ENCODE measurements at regions not wholly inside any gene's neighbourhood (a gene's known extent, or its start where the extent isn't known, plus 50 kb on each side); places are given as distances from the start of the nearest gene placed in this dataset.

- Histone ChIP-seq H3K27me3 (replicated peaks; ENCODE audit: control insufficient read depth, insufficient read depth, low read length) (no peaks in the 10 kb centered on the region), H3K36me3 (ENCODE audit: control insufficient read depth, insufficient read depth, low read length) (no peaks in the 10 kb centered on the region), H3K9me3 (no peaks in the 10 kb centered on the region), H3K4me1 (no peaks in the 10 kb centered on the region), H3K4me3 (ENCODE audit: low read depth, low read length) (no peak overlapping the region)
- ChIA-PET CTCF (no interaction called here), POLR2A (no interaction called here)
- no peak overlapping the region for H3K27ac Mint-ChIP-seq (ENCODE audit: unreplicated experiment)
- no peaks in the 10 kb centered on the region for H3K27me3 Mint-ChIP-seq (ENCODE audit: insufficient read depth, unreplicated experiment)
- no peak for TF ChIP-seq CTCF (IDR thresholded peaks at IDR 0.05; ENCODE audit: insufficient read depth in 1 of 2, low read depth in 1 of 2, low read length in 1 of 2, severe bottlenecking in 1 of 2, unreplicated experiment in 1 of 2)
- no peaks in the 10 kb centered on the region for H3K36me3 Mint-ChIP-seq (ENCODE audit: insufficient read depth, unreplicated experiment)
- no peak overlapping the region for H3K4me3 Mint-ChIP-seq (ENCODE audit: unreplicated experiment)
- no peaks in the 10 kb centered on the region for H3K4me1 Mint-ChIP-seq (ENCODE audit: low read depth, unreplicated experiment)
- no peak for DNase-seq
- no peaks in the 10 kb centered on the region for H3K9me3 Mint-ChIP-seq (ENCODE audit: unreplicated experiment)
- intact Hi-C loops (cut with micrococcal nuclease; ENCODE audit: unreplicated experiment): no loop called here
- no TSS peak for BruUV-seq (replicated peaks)
Measured at GRCh38 chr4:45482346-45482745, 641.5 kb downstream of the GABRG1 start.

- CTCF ChIA-PET: no interaction called here
- BruUV-seq (replicated peaks): no TSS peak
Measured at GRCh38 chr4:45477311-45477733, 646.5 kb downstream of the GABRG1 start.

GRCh38 chr4:45475548-45475947 is 648.3 kb downstream of the GABRG1 start:
- CTCF ChIA-PET: no interaction called here
- no peaks in the 10 kb centered on the region for H3K27me3 Mint-ChIP-seq (ENCODE audit: insufficient read depth, unreplicated experiment)
- intact Hi-C loops (cut with micrococcal nuclease; ENCODE audit: unreplicated experiment): no loop called here

More at GRCh38 chr4:45477311-45477733, 646.5 kb downstream of the GABRG1 start:
- Mint-ChIP-seq H3K27ac (ENCODE audit: unreplicated experiment) (no peak overlapping the region), H3K9me3 (ENCODE audit: unreplicated experiment) (peaks cover 16% of the 10 kb centered on the region), H3K36me3 (ENCODE audit: insufficient read depth, unreplicated experiment) (no peaks in the 10 kb centered on the region), H3K27me3 (ENCODE audit: insufficient read depth, unreplicated experiment) (no peaks in the 10 kb centered on the region), H3K4me1 (ENCODE audit: low read depth, unreplicated experiment) (no peaks in the 10 kb centered on the region), H3K4me3 (ENCODE audit: unreplicated experiment) (no peak overlapping the region)
- POLR2A ChIA-PET: no interaction called here
- no peak for TF ChIP-seq CTCF (IDR thresholded peaks at IDR 0.05; ENCODE audit: insufficient read depth in 1 of 2, low read depth in 1 of 2, low read length in 1 of 2, severe bottlenecking in 1 of 2, unreplicated experiment in 1 of 2)
- Histone ChIP-seq H3K27me3 (replicated peaks; ENCODE audit: control insufficient read depth, insufficient read depth, low read length) (no peaks in the 10 kb centered on the region), H3K4me1 (no peaks in the 10 kb centered on the region), H3K4me3 (ENCODE audit: low read depth, low read length) (no peak overlapping the region), H3K36me3 (ENCODE audit: control insufficient read depth, insufficient read depth, low read length) (no peaks in the 10 kb centered on the region), H3K9me3 (peaks cover 5% of the 10 kb centered on the region; the same call in 1 of the 2 replicates)
- intact Hi-C loops (cut with micrococcal nuclease; ENCODE audit: unreplicated experiment): no loop called here
- no peak for DNase-seq

More at GRCh38 chr4:45475548-45475947, 648.3 kb downstream of the GABRG1 start:
- no peaks in the 10 kb centered on the region for H3K36me3 Mint-ChIP-seq (ENCODE audit: insufficient read depth, unreplicated experiment)
- POLR2A ChIA-PET: no interaction called here
- H3K4me1 Mint-ChIP-seq (ENCODE audit: low read depth, unreplicated experiment): no peaks in the 10 kb centered on the region
- TF ChIP-seq CTCF (IDR thresholded peaks at IDR 0.05; ENCODE audit: insufficient read depth in 1 of 2, low read depth in 1 of 2, low read length in 1 of 2, severe bottlenecking in 1 of 2, unreplicated experiment in 1 of 2): no peak
- BruUV-seq (replicated peaks): no TSS peak
- Histone ChIP-seq H3K9me3 (peaks cover 5% of the 10 kb centered on the region; the same call in 1 of the 2 replicates), H3K4me3 (ENCODE audit: low read depth, low read length) (no peak overlapping the region), H3K36me3 (ENCODE audit: control insufficient read depth, insufficient read depth, low read length) (no peaks in the 10 kb centered on the region), H3K4me1 (no peaks in the 10 kb centered on the region), H3K27me3 (replicated peaks; ENCODE audit: control insufficient read depth, insufficient read depth, low read length) (no peaks in the 10 kb centered on the region)
- no peak for DNase-seq
- no peak overlapping the region for H3K27ac Mint-ChIP-seq (ENCODE audit: unreplicated experiment)
- no peak overlapping the region for H3K4me3 Mint-ChIP-seq (ENCODE audit: unreplicated experiment)
- H3K9me3 Mint-ChIP-seq (ENCODE audit: unreplicated experiment): peaks cover 16% of the 10 kb centered on the region

Measured in Caco-2 (cell line).